Lower leg skin (tissue), 3 donors: ENCODE measurements at regions not wholly inside any gene's neighbourhood (a gene's known extent, or its start where the extent isn't known, plus 50 kb on each side); places are given as distances from the start of the nearest gene placed in this dataset.

Experiments
- POLR2A ChIP-seq, 2 donors: fragments of 450-650 bp; IDR thresholded peaks; one replicate each; pipeline ENCODE4 v1.6.1; 2016 to 2017; ENCODE audit warnings: antibody characterized with exemption in 2 of 2, mild to moderate bottlenecking in 1 of 2, moderate library complexity in 1 of 2
- TF ChIP-seq, protein P1 (sequence below), 3 donors: fragments of 450-650 bp; IDR thresholded peaks; one replicate each; pipeline ENCODE4 v1.5.1; 2016; ENCODE audit warnings: antibody characterized with exemption in 3 of 3, mild to moderate bottlenecking in 3 of 3, moderate library complexity in 2 of 3

DNA sequence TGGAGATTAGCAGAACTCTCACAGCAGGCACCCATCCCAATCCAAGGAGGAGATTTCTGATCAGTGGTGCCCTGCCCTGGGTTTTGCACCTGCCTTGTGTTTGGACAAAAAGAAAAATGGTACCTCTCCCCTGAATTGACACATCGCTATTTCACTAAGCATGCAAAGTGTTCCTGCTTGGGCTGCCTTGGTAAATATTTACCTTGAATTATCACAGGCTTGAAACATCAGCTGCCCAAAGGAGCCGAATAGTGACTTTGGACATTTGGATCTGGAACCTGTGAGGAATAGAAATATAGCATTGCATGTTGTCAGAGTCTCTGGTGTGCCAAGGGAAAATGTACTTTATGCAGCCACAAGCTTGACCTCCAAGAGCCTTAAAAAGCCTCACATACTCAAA lies 926.4 kb upstream of the FANCL start:
- TF ChIP-seq, protein P1, sequence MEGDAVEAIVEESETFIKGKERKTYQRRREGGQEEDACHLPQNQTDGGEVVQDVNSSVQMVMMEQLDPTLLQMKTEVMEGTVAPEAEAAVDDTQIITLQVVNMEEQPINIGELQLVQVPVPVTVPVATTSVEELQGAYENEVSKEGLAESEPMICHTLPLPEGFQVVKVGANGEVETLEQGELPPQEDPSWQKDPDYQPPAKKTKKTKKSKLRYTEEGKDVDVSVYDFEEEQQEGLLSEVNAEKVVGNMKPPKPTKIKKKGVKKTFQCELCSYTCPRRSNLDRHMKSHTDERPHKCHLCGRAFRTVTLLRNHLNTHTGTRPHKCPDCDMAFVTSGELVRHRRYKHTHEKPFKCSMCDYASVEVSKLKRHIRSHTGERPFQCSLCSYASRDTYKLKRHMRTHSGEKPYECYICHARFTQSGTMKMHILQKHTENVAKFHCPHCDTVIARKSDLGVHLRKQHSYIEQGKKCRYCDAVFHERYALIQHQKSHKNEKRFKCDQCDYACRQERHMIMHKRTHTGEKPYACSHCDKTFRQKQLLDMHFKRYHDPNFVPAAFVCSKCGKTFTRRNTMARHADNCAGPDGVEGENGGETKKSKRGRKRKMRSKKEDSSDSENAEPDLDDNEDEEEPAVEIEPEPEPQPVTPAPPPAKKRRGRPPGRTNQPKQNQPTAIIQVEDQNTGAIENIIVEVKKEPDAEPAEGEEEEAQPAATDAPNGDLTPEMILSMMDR (IDR thresholded peaks at IDR 0.05) = no peak
- no peak for TF ChIP-seq POLR2A (IDR thresholded peaks at IDR 0.05)
